GM20000 (cell line): ENCODE measurements at regions not wholly inside any gene's neighbourhood (a gene's known extent, or its start where the extent isn't known, plus 50 kb on each side); places are given as distances from the start of the nearest gene placed in this dataset.

Experiments
- DNase-seq: peaks from one replicate; pipeline ENCODE4 v3.0.0; 2012; ENCODE audit warnings: low spot score
- TF ChIP-seq, protein P1 (sequence below): IDR thresholded peaks from 2 replicates; pipeline ENCODE4 v1.5.1; 2012; ENCODE audit warnings: mild to moderate bottlenecking, control low read depth; ENCODE audit errors: extremely low read depth, missing control alignments

DNA sequence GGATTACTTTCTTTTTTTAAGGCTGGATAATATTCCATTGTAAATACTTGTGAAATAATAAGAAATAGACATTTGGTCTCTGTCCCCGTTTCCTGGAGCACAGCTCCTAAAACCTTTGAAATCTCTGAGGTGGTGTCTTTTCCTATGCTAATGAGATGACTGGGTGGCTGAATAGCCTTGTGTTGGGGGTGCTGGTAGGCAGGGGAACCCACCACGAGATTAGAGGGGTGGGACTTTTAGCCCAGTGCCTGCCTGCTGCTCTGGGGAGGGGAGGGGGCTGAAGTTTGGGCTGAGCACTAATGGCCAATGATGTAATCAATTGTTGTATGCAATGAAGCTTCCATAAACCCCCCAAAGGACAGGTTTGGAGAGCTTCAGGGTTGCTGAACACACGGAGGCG is 175.7 kb downstream of the FGF9 start:
- no peak for DNase-seq
- TF ChIP-seq, protein P1, sequence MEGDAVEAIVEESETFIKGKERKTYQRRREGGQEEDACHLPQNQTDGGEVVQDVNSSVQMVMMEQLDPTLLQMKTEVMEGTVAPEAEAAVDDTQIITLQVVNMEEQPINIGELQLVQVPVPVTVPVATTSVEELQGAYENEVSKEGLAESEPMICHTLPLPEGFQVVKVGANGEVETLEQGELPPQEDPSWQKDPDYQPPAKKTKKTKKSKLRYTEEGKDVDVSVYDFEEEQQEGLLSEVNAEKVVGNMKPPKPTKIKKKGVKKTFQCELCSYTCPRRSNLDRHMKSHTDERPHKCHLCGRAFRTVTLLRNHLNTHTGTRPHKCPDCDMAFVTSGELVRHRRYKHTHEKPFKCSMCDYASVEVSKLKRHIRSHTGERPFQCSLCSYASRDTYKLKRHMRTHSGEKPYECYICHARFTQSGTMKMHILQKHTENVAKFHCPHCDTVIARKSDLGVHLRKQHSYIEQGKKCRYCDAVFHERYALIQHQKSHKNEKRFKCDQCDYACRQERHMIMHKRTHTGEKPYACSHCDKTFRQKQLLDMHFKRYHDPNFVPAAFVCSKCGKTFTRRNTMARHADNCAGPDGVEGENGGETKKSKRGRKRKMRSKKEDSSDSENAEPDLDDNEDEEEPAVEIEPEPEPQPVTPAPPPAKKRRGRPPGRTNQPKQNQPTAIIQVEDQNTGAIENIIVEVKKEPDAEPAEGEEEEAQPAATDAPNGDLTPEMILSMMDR, result no peak

DNA sequence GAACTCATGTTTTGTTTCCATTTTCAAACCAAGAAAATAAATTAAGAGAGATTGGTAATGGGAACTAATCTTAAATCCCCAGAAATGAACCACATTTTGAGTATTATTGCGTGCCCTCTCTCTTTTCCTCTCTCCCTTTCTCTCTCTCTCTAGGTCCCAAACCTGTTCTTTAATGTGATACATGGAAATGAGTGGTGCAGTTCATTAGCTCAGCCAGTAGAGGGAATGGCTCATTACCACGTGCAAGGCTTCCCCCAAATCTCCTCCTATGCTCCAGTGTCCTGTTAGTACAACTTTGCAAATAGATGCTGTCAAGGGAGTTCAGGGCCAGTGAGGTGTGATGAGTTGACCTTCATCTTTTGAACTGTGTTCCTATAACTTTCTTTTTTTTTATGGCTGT is 178.4 kb downstream of the FGF9 start:
- DNase-seq, result peak; percentile 40

DNA sequence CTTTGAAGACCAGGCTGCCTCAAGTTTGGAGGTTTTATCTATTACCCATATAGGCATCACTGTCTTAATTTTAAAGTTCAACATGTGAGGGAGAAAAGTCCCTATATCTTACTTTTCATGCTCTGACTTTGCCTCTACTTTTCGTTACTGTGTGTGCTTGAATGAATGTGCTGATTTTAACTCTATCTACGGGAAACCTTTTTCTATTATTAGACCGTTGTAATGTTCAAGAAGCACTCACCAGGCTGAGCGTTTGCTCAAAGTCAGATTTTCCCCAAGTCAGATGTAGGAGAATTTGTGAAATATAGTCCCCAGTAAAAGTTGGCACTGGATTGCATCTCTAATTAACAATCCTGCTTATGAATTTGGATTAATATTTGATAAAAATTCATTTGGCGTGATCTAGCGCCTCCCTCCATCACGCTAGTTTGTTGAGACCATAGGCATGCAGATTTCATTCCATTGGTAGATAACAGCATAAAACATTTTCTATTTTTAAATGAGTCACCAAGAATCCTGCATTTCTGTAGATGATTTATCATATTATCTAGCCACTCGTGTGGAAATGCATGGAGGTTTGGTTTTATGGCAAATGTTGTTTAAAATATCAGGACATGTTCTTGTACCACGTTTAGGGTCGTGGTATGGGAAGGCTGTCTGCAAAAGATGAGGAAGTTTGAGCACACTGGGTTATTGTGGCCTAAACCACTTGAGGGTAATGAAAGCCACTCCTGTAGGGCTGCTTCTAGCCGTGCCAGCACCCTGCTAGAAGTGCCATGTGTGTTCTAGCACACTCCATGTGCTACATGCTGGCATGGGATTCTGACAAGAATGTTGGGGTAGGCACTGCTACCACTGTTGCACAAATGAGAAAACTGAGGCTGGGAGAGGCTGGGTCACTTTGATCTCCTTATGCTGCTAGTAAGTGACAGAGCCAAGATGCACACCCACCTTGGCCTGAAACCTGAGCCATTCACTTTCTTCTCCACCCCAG is 179.4 kb downstream of the FGF9 start:
- TF ChIP-seq, protein P1, result no peak
- no peak for DNase-seq

More for the DNA sequence above, 178.4 kb downstream of the FGF9 start:
- TF ChIP-seq, protein P1, result peak; percentile 12

DNA sequence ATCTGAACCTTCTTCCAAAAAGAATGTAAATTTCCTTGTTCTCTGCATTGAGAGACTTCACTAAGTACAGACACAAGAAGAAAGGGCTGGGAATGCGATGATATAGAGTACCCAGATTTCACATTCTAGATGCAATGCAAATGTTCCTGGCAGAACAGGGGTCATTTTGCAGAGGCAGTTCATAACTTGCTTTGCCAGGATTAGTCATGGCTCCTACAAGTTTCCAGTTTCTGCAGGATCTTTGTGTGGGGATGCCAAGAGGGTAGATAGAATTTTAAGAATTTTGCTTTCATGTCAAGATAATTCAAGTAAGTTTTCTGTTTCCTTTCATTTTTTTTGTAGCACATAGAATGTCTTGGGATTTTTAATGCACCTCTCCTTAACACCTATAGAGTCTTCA is 181.2 kb downstream of the FGF9 start:
- TF ChIP-seq, protein P1, result no peak
- no peak for DNase-seq

DNA sequence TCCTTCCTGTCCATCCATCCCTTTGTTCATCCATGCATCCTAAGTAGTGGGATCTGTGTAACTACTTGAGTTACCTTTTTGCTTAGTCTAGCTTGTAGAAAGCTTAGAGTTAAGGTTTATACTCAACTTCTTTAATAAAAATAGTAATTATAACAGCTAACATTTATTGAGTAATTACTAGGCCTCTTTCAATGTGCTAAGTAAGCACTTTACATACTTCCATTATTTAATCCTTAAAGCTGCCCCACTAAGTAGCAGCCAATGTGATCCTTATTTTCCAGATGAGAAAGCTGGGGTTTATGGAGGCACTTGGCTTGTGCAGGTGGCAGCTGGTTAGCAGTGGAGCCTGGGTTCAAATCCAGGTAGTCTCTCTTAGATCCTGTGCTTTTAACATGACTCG is 182.9 kb downstream of the FGF9 start:
- TF ChIP-seq, protein P1, result no peak
- no peak for DNase-seq

DNA sequence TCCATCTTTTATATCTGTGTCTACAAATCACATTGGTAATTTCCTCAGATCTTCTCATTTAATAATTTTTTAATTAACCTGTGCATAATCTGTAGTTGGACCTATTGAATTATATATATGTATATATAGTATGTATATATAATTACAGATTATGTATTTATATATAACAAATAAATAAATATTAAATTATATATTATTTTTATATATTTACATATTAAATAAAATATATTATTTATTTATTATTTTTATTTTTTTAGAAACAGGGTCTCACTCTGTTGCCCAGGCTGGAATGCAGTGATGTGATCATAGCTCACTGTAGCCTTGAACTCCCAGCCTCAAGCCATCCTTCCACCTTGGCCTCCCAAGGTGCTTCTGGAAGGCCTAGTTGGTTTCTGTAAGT is 197.9 kb downstream of the FGF9 start:
- DNase-seq, result no peak
- TF ChIP-seq, protein P1, result no peak

DNA sequence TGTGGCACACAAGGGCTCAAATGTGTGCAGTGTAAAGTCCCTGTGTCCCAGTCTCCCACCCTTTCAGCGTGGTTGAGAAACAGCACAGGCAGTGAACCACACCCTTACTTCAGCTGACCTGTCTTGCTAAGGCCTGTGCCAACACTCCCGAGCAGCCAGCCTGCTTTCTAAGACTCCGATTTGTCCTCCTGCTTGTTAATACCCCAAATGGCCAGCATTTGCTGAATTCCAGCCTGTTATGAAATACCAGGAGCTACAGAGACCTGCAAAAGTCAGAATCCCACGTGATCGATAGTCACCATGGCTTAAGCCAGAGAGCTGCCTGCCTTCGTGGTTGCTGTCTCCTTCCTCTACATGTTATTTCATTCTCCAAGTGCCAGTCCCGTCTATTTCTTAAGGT is 200.5 kb downstream of the FGF9 start:
- TF ChIP-seq, protein P1, result no peak
- DNase-seq, result no peak
